Osteocyte (in vitro differentiated cells): ENCODE measurements at regions not wholly inside any gene's neighbourhood (a gene's known extent, or its start where the extent isn't known, plus 50 kb on each side); places are given as distances from the start of the nearest gene placed in this dataset.

Experiments used
- DNase-seq: peaks from one replicate; pipeline ENCODE4 v3.0.0; 2021; ENCODE audit warnings: mixed read lengths; ENCODE audit not compliant: unreplicated experiment; ENCODE audit errors: extremely low spot score
- H3K27ac Mint-ChIP-seq: one replicate; pipeline ENCODE4 v1.8.0; 2021; ENCODE audit warnings: mild to moderate bottlenecking, mixed read lengths; ENCODE audit not compliant: unreplicated experiment
- H3K27me3 Mint-ChIP-seq: one replicate; pipeline ENCODE4 v1.8.0; 2021; ENCODE audit warnings: mixed read lengths; ENCODE audit not compliant: unreplicated experiment
- H3K36me3 Mint-ChIP-seq: one replicate; pipeline ENCODE4 v1.8.0; 2021; ENCODE audit warnings: mixed read lengths; ENCODE audit not compliant: unreplicated experiment
- H3K4me1 Mint-ChIP-seq: one replicate; pipeline ENCODE4 v1.8.0; 2021; ENCODE audit warnings: mixed read lengths; ENCODE audit not compliant: unreplicated experiment
- H3K4me3 Mint-ChIP-seq: one replicate; pipeline ENCODE4 v1.8.0; 2021; ENCODE audit warnings: mild to moderate bottlenecking, moderate library complexity, mixed read lengths; ENCODE audit not compliant: unreplicated experiment
- H3K9me3 Mint-ChIP-seq: one replicate; pipeline ENCODE4 v1.8.0; 2021; ENCODE audit warnings: mixed read lengths; ENCODE audit not compliant: unreplicated experiment
- CTCF ChIP-seq: fragments of 200-600 bp; sonication (generic); IDR thresholded peaks from 2 replicates; pipeline ENCODE4 v1.5.0; 2021; ENCODE audit warnings: antibody characterized with exemption, mild to moderate bottlenecking, moderate library complexity

- H3K36me3 Mint-ChIP-seq: no peaks in the 10 kb centered on the region
- no peaks in the 10 kb centered on the region for H3K4me1 Mint-ChIP-seq
- DNase-seq: no peak
- H3K4me3 Mint-ChIP-seq: no peak overlapping the region
- TF ChIP-seq CTCF: no peak
- no peaks in the 10 kb centered on the region for H3K27me3 Mint-ChIP-seq
- H3K9me3 Mint-ChIP-seq: no peaks in the 10 kb centered on the region
- no peak overlapping the region for H3K27ac Mint-ChIP-seq
These were observed 314.8 kb downstream of the PDHA2 start for GRCh38 chr4:96154676-96155075.

- Mint-ChIP-seq H3K27me3 (no peaks in the 10 kb centered on the region), H3K27ac (peak overlapping the region; percentile 19), H3K4me3 (no peak overlapping the region), H3K4me1 (peaks cover 35% of the 10 kb centered on the region), H3K9me3 (no peaks in the 10 kb centered on the region), H3K36me3 (no peaks in the 10 kb centered on the region)
- no peak for TF ChIP-seq CTCF
- no peak for DNase-seq
These were observed 322.7 kb downstream of the PDHA2 start for GRCh38 chr4:96162636-96163035.

GRCh38 chr4:96164814-96165351 lies 325.0 kb downstream of the PDHA2 start:
- no peaks in the 10 kb centered on the region for H3K36me3 Mint-ChIP-seq
- H3K4me1 Mint-ChIP-seq: peaks cover 37% of the 10 kb centered on the region
- TF ChIP-seq CTCF: no peak
- H3K9me3 Mint-ChIP-seq: peaks cover 6% of the 10 kb centered on the region
- peak overlapping the region; percentile 85 for H3K27ac Mint-ChIP-seq
- H3K27me3 Mint-ChIP-seq: no peaks in the 10 kb centered on the region
- no peak overlapping the region for H3K4me3 Mint-ChIP-seq
- no peak for DNase-seq

GRCh38 chr4:96166806-96167205 lies 326.9 kb downstream of the PDHA2 start:
- H3K4me3 Mint-ChIP-seq: no peak overlapping the region
- H3K27me3 Mint-ChIP-seq: no peaks in the 10 kb centered on the region
- no peak overlapping the region for H3K27ac Mint-ChIP-seq
- H3K9me3 Mint-ChIP-seq: peaks cover 6% of the 10 kb centered on the region
- TF ChIP-seq CTCF: no peak
- no peak for DNase-seq
- no peaks in the 10 kb centered on the region for H3K36me3 Mint-ChIP-seq
- H3K4me1 Mint-ChIP-seq: peaks cover 36% of the 10 kb centered on the region

- no peaks in the 10 kb centered on the region for H3K27me3 Mint-ChIP-seq
- H3K4me3 Mint-ChIP-seq: no peak overlapping the region
- H3K9me3 Mint-ChIP-seq: peaks cover 6% of the 10 kb centered on the region
- no peak for DNase-seq
- H3K27ac Mint-ChIP-seq: no peak overlapping the region
- H3K4me1 Mint-ChIP-seq: peaks cover 8% of the 10 kb centered on the region
- TF ChIP-seq CTCF: no peak
- H3K36me3 Mint-ChIP-seq: no peaks in the 10 kb centered on the region
These were observed 330.3 kb downstream of the PDHA2 start for GRCh38 chr4:96170198-96170597.
